ENCODE measurements at regions not wholly inside any gene's neighbourhood (a gene's known extent, or its start where the extent isn't known, plus 50 kb on each side); places are given as distances from the start of the nearest gene placed in this dataset.

GRCh38 chr17:72368191-72368590 lies 247.4 kb downstream of the SOX9 start:
- no peak for TF ChIP-seq POLR2AphosphoS5 (IDR thresholded peaks at IDR 0.05; ENCODE audit: low read depth, low read length)
- TF ChIP-seq TAF1 (IDR thresholded peaks at IDR 0.05; ENCODE audit: borderline replicate concordance, insufficient read depth, low read length): no peak
- no peak for TF ChIP-seq FOXP2 (optimal IDR thresholded peaks at IDR 0.05; ENCODE audit: borderline replicate concordance, extremely low read depth, extremely low read length, insufficient read depth)
- TF ChIP-seq SIN3A (IDR thresholded peaks at IDR 0.05; ENCODE audit: borderline replicate concordance, insufficient read depth, low read length): no peak
- TF ChIP-seq, protein P1, sequence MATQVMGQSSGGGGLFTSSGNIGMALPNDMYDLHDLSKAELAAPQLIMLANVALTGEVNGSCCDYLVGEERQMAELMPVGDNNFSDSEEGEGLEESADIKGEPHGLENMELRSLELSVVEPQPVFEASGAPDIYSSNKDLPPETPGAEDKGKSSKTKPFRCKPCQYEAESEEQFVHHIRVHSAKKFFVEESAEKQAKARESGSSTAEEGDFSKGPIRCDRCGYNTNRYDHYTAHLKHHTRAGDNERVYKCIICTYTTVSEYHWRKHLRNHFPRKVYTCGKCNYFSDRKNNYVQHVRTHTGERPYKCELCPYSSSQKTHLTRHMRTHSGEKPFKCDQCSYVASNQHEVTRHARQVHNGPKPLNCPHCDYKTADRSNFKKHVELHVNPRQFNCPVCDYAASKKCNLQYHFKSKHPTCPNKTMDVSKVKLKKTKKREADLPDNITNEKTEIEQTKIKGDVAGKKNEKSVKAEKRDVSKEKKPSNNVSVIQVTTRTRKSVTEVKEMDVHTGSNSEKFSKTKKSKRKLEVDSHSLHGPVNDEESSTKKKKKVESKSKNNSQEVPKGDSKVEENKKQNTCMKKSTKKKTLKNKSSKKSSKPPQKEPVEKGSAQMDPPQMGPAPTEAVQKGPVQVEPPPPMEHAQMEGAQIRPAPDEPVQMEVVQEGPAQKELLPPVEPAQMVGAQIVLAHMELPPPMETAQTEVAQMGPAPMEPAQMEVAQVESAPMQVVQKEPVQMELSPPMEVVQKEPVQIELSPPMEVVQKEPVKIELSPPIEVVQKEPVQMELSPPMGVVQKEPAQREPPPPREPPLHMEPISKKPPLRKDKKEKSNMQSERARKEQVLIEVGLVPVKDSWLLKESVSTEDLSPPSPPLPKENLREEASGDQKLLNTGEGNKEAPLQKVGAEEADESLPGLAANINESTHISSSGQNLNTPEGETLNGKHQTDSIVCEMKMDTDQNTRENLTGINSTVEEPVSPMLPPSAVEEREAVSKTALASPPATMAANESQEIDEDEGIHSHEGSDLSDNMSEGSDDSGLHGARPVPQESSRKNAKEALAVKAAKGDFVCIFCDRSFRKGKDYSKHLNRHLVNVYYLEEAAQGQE (IDR thresholded peaks at IDR 0.05; ENCODE audit: insufficient read depth in 1 of 2, low read depth in 2 of 2, low read length in 2 of 2): no peak

DNA sequence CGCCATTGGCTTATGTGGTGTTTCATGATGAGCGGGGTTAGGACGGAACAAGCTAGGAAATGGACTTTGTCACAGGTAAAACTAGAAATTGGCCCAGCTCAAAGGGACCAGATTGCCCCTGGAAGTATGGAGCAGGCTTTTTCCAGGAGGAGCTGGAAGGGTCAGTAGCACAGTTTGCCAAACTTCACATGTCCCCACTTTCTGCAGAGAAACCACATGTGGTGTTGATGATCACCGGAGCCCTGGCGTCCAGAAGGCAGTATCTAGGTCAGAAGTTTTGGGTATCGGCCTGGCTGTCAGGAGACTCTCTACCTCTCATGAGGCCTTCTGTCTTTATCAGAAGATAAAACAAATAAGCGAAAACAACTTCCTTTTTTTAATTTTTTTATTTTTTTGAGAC lies 248.5 kb downstream of the SOX9 start:
- TF ChIP-seq SIN3A (IDR thresholded peaks at IDR 0.05; ENCODE audit: borderline replicate concordance, insufficient read depth, low read length) (no peak), TAF1 (IDR thresholded peaks at IDR 0.05; ENCODE audit: borderline replicate concordance, insufficient read depth, low read length) (no peak), POLR2AphosphoS5 (IDR thresholded peaks at IDR 0.05; ENCODE audit: low read depth, low read length) (no peak), FOXP2 (optimal IDR thresholded peaks at IDR 0.05; ENCODE audit: borderline replicate concordance, extremely low read depth, extremely low read length, insufficient read depth) (no peak)
- TF ChIP-seq, protein P1 (IDR thresholded peaks at IDR 0.05; ENCODE audit: insufficient read depth in 1 of 2, low read depth in 2 of 2, low read length in 2 of 2): no peak

DNA sequence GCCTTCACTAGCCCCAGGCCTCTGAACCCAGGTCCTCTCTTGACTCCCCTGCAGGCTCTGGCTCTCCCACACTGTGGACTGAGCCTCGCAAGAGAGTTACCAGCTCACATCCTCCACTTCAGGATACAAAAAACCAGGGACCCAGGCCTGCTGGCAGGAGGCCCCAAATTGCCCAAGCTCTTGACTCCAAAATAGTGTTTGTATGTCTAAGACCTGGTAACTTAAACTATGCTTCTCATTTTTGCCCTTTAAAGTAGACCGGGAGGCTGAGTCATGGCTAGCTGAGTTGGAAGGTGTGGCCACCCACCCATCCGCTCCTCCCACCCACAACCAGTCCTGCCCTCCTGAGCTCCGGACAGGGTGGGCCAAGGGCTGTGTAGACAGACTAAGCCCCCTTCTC lies 250.0 kb downstream of the SOX9 start:
- TF ChIP-seq, protein P1 (IDR thresholded peaks at IDR 0.05; ENCODE audit: insufficient read depth in 1 of 2, low read depth in 2 of 2, low read length in 2 of 2): no peak
- TF ChIP-seq FOXP2 (optimal IDR thresholded peaks at IDR 0.05; ENCODE audit: borderline replicate concordance, extremely low read depth, extremely low read length, insufficient read depth) (no peak), TAF1 (IDR thresholded peaks at IDR 0.05; ENCODE audit: borderline replicate concordance, insufficient read depth, low read length) (no peak), POLR2AphosphoS5 (IDR thresholded peaks at IDR 0.05; ENCODE audit: low read depth, low read length) (no peak), SIN3A (IDR thresholded peaks at IDR 0.05; ENCODE audit: borderline replicate concordance, insufficient read depth, low read length) (no peak)

GRCh38 chr17:72372185-72372584 lies 251.4 kb downstream of the SOX9 start:
- TF ChIP-seq TAF1 (IDR thresholded peaks at IDR 0.05; ENCODE audit: borderline replicate concordance, insufficient read depth, low read length): no peak
- TF ChIP-seq SIN3A (IDR thresholded peaks at IDR 0.05; ENCODE audit: borderline replicate concordance, insufficient read depth, low read length): no peak
- TF ChIP-seq FOXP2 (optimal IDR thresholded peaks at IDR 0.05; ENCODE audit: borderline replicate concordance, extremely low read depth, extremely low read length, insufficient read depth): no peak
- no peak for TF ChIP-seq POLR2AphosphoS5 (IDR thresholded peaks at IDR 0.05; ENCODE audit: low read depth, low read length)
- TF ChIP-seq, protein P1 (IDR thresholded peaks at IDR 0.05; ENCODE audit: insufficient read depth in 1 of 2, low read depth in 2 of 2, low read length in 2 of 2): no peak

Measured in PFSK-1 (cell line).